Coronary artery (tissue), 2 donors: ENCODE measurements at regions not wholly inside any gene's neighbourhood (a gene's known extent, or its start where the extent isn't known, plus 50 kb on each side); places are given as distances from the start of the nearest gene placed in this dataset.

Experiments
- DNase-seq: peaks from one replicate; pipeline ENCODE4 v3.0.0-alpha.2; 2017; ENCODE audit warnings: low spot score
- H3K27ac ChIP-seq, 2 donors: fragments of 200-600 bp; sonication (generic); one replicate each; pipeline ENCODE4 v1.5.1; 2016 to 2019
- H3K4me3 ChIP-seq: fragments of 200-600 bp; sonication (generic); 2 replicates; pipeline ENCODE4 v1.5.1; 2016; ENCODE audit warnings: mild to moderate bottlenecking, moderate library complexity
- CTCF ChIP-seq: fragments of 200-600 bp; sonication (generic); IDR thresholded peaks from one replicate; pipeline ENCODE4 v1.5.1; 2019; ENCODE audit warnings: antibody characterized with exemption

- no peak overlapping the region for H3K27ac ChIP-seq
- H3K4me3 ChIP-seq, result no peak overlapping the region
- no peak for TF ChIP-seq CTCF
- no peak for DNase-seq
Observed at GRCh38 chr1:239240736-239241135, 145.6 kb upstream of the CHRM3 start.

GRCh38 chr1:239239529-239239928 is 146.8 kb upstream of the CHRM3 start:
- DNase-seq, result no peak
- no peak overlapping the region for H3K4me3 ChIP-seq

GRCh38 chr1:239237912-239238311 is 148.5 kb upstream of the CHRM3 start:
- Histone ChIP-seq H3K4me3 (no peak overlapping the region), H3K27ac (no peak overlapping the region)
- TF ChIP-seq CTCF, result no peak
- DNase-seq, result no peak

More at GRCh38 chr1:239239529-239239928, 146.8 kb upstream of the CHRM3 start:
- H3K27ac ChIP-seq, result no peak overlapping the region
- TF ChIP-seq CTCF, result no peak

- no peak for TF ChIP-seq CTCF
- DNase-seq, result no peak
- Histone ChIP-seq H3K27ac (no peak overlapping the region), H3K4me3 (no peak overlapping the region)
Observed at GRCh38 chr1:239233626-239234025, 152.7 kb upstream of the CHRM3 start.

GRCh38 chr1:239232921-239233320 is 153.4 kb upstream of the CHRM3 start:
- H3K27ac ChIP-seq, result no peak overlapping the region
- DNase-seq, result no peak
- no peak for TF ChIP-seq CTCF

GRCh38 chr1:239228451-239228850 is 157.9 kb upstream of the CHRM3 start:
- Histone ChIP-seq H3K27ac (no peak overlapping the region), H3K4me3 (no peak overlapping the region)
- TF ChIP-seq CTCF, result no peak
- no peak for DNase-seq

More at GRCh38 chr1:239232921-239233320, 153.4 kb upstream of the CHRM3 start:
- no peak overlapping the region for H3K4me3 ChIP-seq

GRCh38 chr1:239225396-239225795 is 161.0 kb upstream of the CHRM3 start:
- Histone ChIP-seq H3K4me3 (no peak overlapping the region), H3K27ac (no peak overlapping the region)
- no peak for DNase-seq
- no peak for TF ChIP-seq CTCF
